Fibroblast of lung (primary cell): ENCODE measurements at regions not wholly inside any gene's neighbourhood (a gene's known extent, or its start where the extent isn't known, plus 50 kb on each side); places are given as distances from the start of the nearest gene placed in this dataset.

Experiments used
- EZH2 ChIP-seq: IDR thresholded peaks from 2 replicates; pipeline ENCODE4 v1.5.1; 2012; ENCODE audit warnings: low read length, control low read depth, mild to moderate bottlenecking; ENCODE audit errors: missing control alignments
- TF ChIP-seq, protein P1 (sequence below), 2 donors: IDR thresholded peaks in 1 of 2; conservative IDR thresholded peaks in 1 of 2; 1 replicate in 1 of 2; 2 replicates in 1 of 2; pipeline ENCODE4 v1.5.1; 2011 to 2012; ENCODE audit warnings: low read length in 2 of 2, control low read depth in 1 of 2, inconsistent platforms in 1 of 2, low read depth in 1 of 2, mild to moderate bottlenecking in 1 of 2

DNA sequence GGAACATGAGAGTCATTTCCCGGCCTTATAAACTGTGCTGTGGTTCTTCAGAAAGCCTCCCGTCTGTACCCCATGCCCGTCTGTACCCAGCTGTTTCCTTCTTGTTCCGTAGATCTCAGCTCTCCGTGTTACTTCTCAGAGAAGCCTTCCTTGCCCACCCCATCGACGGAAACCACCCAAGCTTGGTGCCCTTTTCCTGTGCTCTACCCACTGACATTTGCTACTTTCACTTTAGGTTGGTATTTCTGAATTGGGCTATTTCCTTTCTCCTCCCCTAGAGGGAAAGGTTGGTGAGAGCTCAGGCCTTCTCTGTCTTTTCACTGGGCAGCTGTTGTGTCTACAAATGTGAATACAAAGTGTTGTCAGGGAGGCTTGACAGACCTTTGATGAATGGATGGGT, 764.5 kb upstream of the ADAMTS16 start:
- TF ChIP-seq, protein P1, sequence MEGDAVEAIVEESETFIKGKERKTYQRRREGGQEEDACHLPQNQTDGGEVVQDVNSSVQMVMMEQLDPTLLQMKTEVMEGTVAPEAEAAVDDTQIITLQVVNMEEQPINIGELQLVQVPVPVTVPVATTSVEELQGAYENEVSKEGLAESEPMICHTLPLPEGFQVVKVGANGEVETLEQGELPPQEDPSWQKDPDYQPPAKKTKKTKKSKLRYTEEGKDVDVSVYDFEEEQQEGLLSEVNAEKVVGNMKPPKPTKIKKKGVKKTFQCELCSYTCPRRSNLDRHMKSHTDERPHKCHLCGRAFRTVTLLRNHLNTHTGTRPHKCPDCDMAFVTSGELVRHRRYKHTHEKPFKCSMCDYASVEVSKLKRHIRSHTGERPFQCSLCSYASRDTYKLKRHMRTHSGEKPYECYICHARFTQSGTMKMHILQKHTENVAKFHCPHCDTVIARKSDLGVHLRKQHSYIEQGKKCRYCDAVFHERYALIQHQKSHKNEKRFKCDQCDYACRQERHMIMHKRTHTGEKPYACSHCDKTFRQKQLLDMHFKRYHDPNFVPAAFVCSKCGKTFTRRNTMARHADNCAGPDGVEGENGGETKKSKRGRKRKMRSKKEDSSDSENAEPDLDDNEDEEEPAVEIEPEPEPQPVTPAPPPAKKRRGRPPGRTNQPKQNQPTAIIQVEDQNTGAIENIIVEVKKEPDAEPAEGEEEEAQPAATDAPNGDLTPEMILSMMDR (conservative IDR thresholded peaks at IDR 0.05 in 1 of 2, IDR thresholded peaks at IDR 0.05 in 1 of 2; ENCODE audit: low read depth in 1 of 2, low read length in 2 of 2): no peak
- no peak for TF ChIP-seq EZH2
